IgD-negative memory B cell (primary cell): ENCODE measurements at regions not wholly inside any gene's neighbourhood (a gene's known extent, or its start where the extent isn't known, plus 50 kb on each side); places are given as distances from the start of the nearest gene placed in this dataset.

Source experiments
- H3K27ac Mint-ChIP-seq, 3 donors: one replicate each; pipeline ENCODE4 v1.8.0; 2020 to 2022; ENCODE audit warnings: mild to moderate bottlenecking in 3 of 3, mixed read lengths in 3 of 3, moderate library complexity in 1 of 3
- H3K27me3 Mint-ChIP-seq: one replicate; pipeline ENCODE4 v1.8.0; 2021; ENCODE audit warnings: mixed read lengths
- H3K36me3 Mint-ChIP-seq: one replicate; pipeline ENCODE4 v1.8.0; 2020; ENCODE audit warnings: mild to moderate bottlenecking, mixed read lengths
- H3K4me1 Mint-ChIP-seq, 3 donors: one replicate each; pipeline ENCODE4 v1.8.0; 2020 to 2022; ENCODE audit warnings: mixed read lengths in 3 of 3, mild to moderate bottlenecking in 1 of 3
- H3K4me3 Mint-ChIP-seq, 4 donors: one replicate each; pipeline ENCODE4 v1.8.0; 2020 to 2022; ENCODE audit warnings: mild to moderate bottlenecking in 4 of 4, mixed read lengths in 4 of 4, moderate library complexity in 3 of 4
- H3K9me3 Mint-ChIP-seq, 3 donors: one replicate each; pipeline ENCODE4 v1.8.0; 2020 to 2021; ENCODE audit warnings: mixed read lengths in 3 of 3, mild to moderate bottlenecking in 1 of 3

- Mint-ChIP-seq H3K4me3 (no peak overlapping the region), H3K27me3 (peaks cover 3% of the 10 kb centered on the region), H3K27ac (no peak overlapping the region), H3K4me1 (no peaks in the 10 kb centered on the region), H3K9me3 (peaks cover 0 to 3% (median 2%) of the 10 kb centered on the region in 3 donors), H3K36me3 (no peaks in the 10 kb centered on the region)
These were observed 794.4 kb upstream of the ID2 start for GRCh38 chr2:7887441-7887840.

GRCh38 chr2:7888876-7889275 lies 793.0 kb upstream of the ID2 start:
- no peak overlapping the region for H3K27ac Mint-ChIP-seq
- H3K9me3 Mint-ChIP-seq: peaks cover 2 to 3% (median 2%) of the 10 kb centered on the region in 3 donors
- H3K36me3 Mint-ChIP-seq: no peaks in the 10 kb centered on the region
- peaks cover 3% of the 10 kb centered on the region for H3K27me3 Mint-ChIP-seq
- no peaks in the 10 kb centered on the region for H3K4me1 Mint-ChIP-seq
- H3K4me3 Mint-ChIP-seq: no peak overlapping the region

GRCh38 chr2:7891312-7891711 lies 790.5 kb upstream of the ID2 start:
- Mint-ChIP-seq H3K27ac (no peak overlapping the region), H3K27me3 (peaks cover 5% of the 10 kb centered on the region), H3K4me1 (no peaks in the 10 kb centered on the region), H3K9me3 (peaks cover 2 to 5% (median 3%) of the 10 kb centered on the region in 3 donors), H3K36me3 (no peaks in the 10 kb centered on the region), H3K4me3 (no peak overlapping the region)

GRCh38 chr2:7895289-7895688 lies 786.6 kb upstream of the ID2 start:
- Mint-ChIP-seq H3K4me1 (peaks cover 3 to 13% (median 9%) of the 10 kb centered on the region in 3 donors), H3K27ac (no peak overlapping the region), H3K9me3 (peaks cover 2 to 5% (median 3%) of the 10 kb centered on the region in 3 donors), H3K27me3 (peaks cover 12% of the 10 kb centered on the region), H3K36me3 (peaks cover 2% of the 10 kb centered on the region), H3K4me3 (no peak overlapping the region)

- Mint-ChIP-seq H3K4me1 (peaks cover 3 to 13% (median 9%) of the 10 kb centered on the region in 3 donors), H3K9me3 (peaks cover 0 to 7% (median 2%) of the 10 kb centered on the region in 3 donors), H3K36me3 (peaks cover 2% of the 10 kb centered on the region), H3K27ac (no peak overlapping the region), H3K4me3 (no peak overlapping the region), H3K27me3 (peaks cover 17% of the 10 kb centered on the region)
These were observed 784.8 kb upstream of the ID2 start for GRCh38 chr2:7896940-7897487.

GRCh38 chr2:7899241-7899640 lies 782.6 kb upstream of the ID2 start:
- peaks cover 0 to 7% (median 0%) of the 10 kb centered on the region in 3 donors for H3K9me3 Mint-ChIP-seq
- peaks cover 19% of the 10 kb centered on the region for H3K27me3 Mint-ChIP-seq
- peaks cover 2% of the 10 kb centered on the region for H3K36me3 Mint-ChIP-seq
- H3K4me3 Mint-ChIP-seq: peak overlapping the region in 3 of 4 donors; percentile 9 to 19 (median 15)
- peaks cover 4 to 13% (median 9%) of the 10 kb centered on the region in 3 donors for H3K4me1 Mint-ChIP-seq
- H3K27ac Mint-ChIP-seq: no peak overlapping the region

- Mint-ChIP-seq H3K9me3 (peaks cover 0 to 6% (median 0%) of the 10 kb centered on the region in 3 donors), H3K4me3 (no peak overlapping the region), H3K27ac (no peak overlapping the region), H3K27me3 (peaks cover 19% of the 10 kb centered on the region), H3K4me1 (peaks cover 4 to 13% (median 9%) of the 10 kb centered on the region in 3 donors), H3K36me3 (peaks cover 2% of the 10 kb centered on the region)
These were observed 781.9 kb upstream of the ID2 start for GRCh38 chr2:7899923-7900322.

GRCh38 chr2:7900593-7900992 lies 781.3 kb upstream of the ID2 start:
- Mint-ChIP-seq H3K9me3 (peaks cover 0 to 4% (median 0%) of the 10 kb centered on the region in 3 donors), H3K4me1 (peaks cover 4 to 13% (median 9%) of the 10 kb centered on the region in 3 donors), H3K36me3 (peaks cover 2% of the 10 kb centered on the region), H3K27me3 (peaks cover 19% of the 10 kb centered on the region), H3K27ac (no peak overlapping the region), H3K4me3 (no peak overlapping the region)

- Mint-ChIP-seq H3K9me3 (peaks cover 0 to 4% (median 0%) of the 10 kb centered on the region in 3 donors), H3K27ac (no peak overlapping the region), H3K36me3 (peaks cover 2% of the 10 kb centered on the region), H3K4me3 (no peak overlapping the region), H3K27me3 (peaks cover 16% of the 10 kb centered on the region), H3K4me1 (peaks cover 4 to 13% (median 9%) of the 10 kb centered on the region in 3 donors)
These were observed 779.5 kb upstream of the ID2 start for GRCh38 chr2:7902251-7902765.

- Mint-ChIP-seq H3K36me3 (no peaks in the 10 kb centered on the region), H3K27me3 (peaks cover 8% of the 10 kb centered on the region), H3K4me1 (peaks cover 1 to 9% (median 5%) of the 10 kb centered on the region in 3 donors), H3K4me3 (no peak overlapping the region), H3K27ac (peak overlapping the region in 1 of 3 donors; percentile 11), H3K9me3 (peaks cover 2 to 6% (median 6%) of the 10 kb centered on the region in 3 donors)
These were observed 777.5 kb upstream of the ID2 start for GRCh38 chr2:7904319-7904718.

GRCh38 chr2:7905756-7906155 lies 776.1 kb upstream of the ID2 start:
- Mint-ChIP-seq H3K27me3 (peaks cover 7% of the 10 kb centered on the region), H3K4me1 (peaks cover 0 to 1% (median 0%) of the 10 kb centered on the region in 3 donors), H3K36me3 (peaks cover under 1% of the 10 kb centered on the region), H3K4me3 (no peak overlapping the region), H3K27ac (no peak overlapping the region), H3K9me3 (peaks cover 2 to 7% (median 3%) of the 10 kb centered on the region in 3 donors)

GRCh38 chr2:7906431-7906830 lies 775.4 kb upstream of the ID2 start:
- H3K36me3 Mint-ChIP-seq: peaks cover 1% of the 10 kb centered on the region
- H3K9me3 Mint-ChIP-seq: peaks cover 2 to 7% (median 3%) of the 10 kb centered on the region in 3 donors
- H3K4me1 Mint-ChIP-seq: peaks cover 0 to 1% (median 0%) of the 10 kb centered on the region in 3 donors
- H3K4me3 Mint-ChIP-seq: no peak overlapping the region
- H3K27ac Mint-ChIP-seq: no peak overlapping the region
- H3K27me3 Mint-ChIP-seq: peaks cover 2% of the 10 kb centered on the region

- Mint-ChIP-seq H3K27ac (no peak overlapping the region), H3K4me1 (peaks cover 0 to 1% (median 0%) of the 10 kb centered on the region in 3 donors), H3K27me3 (peaks cover 2% of the 10 kb centered on the region), H3K9me3 (peaks cover 2 to 7% (median 2%) of the 10 kb centered on the region in 3 donors), H3K4me3 (no peak overlapping the region), H3K36me3 (peaks cover 1% of the 10 kb centered on the region)
These were observed 774.8 kb upstream of the ID2 start for GRCh38 chr2:7907041-7907440.

GRCh38 chr2:7910752-7911151 lies 771.1 kb upstream of the ID2 start:
- H3K4me3 Mint-ChIP-seq: no peak overlapping the region
- no peak overlapping the region for H3K27ac Mint-ChIP-seq
- no peaks in the 10 kb centered on the region for H3K27me3 Mint-ChIP-seq
- peaks cover 2 to 7% (median 2%) of the 10 kb centered on the region in 3 donors for H3K9me3 Mint-ChIP-seq
- H3K4me1 Mint-ChIP-seq: peaks cover 0 to 1% (median 0%) of the 10 kb centered on the region in 3 donors
- H3K36me3 Mint-ChIP-seq: peaks cover 4% of the 10 kb centered on the region

GRCh38 chr2:7911196-7911595 lies 770.7 kb upstream of the ID2 start:
- peaks cover 0 to 1% (median 0%) of the 10 kb centered on the region in 3 donors for H3K4me1 Mint-ChIP-seq
- H3K4me3 Mint-ChIP-seq: no peak overlapping the region
- no peaks in the 10 kb centered on the region for H3K27me3 Mint-ChIP-seq
- H3K27ac Mint-ChIP-seq: no peak overlapping the region
- H3K36me3 Mint-ChIP-seq: peaks cover 4% of the 10 kb centered on the region
- H3K9me3 Mint-ChIP-seq: peaks cover 2 to 7% (median 2%) of the 10 kb centered on the region in 3 donors

GRCh38 chr2:7913974-7914373 lies 767.9 kb upstream of the ID2 start:
- H3K9me3 Mint-ChIP-seq: peaks cover 0 to 4% (median 0%) of the 10 kb centered on the region in 3 donors
- peaks cover 4% of the 10 kb centered on the region for H3K36me3 Mint-ChIP-seq
- H3K27ac Mint-ChIP-seq: no peak overlapping the region
- no peaks in the 10 kb centered on the region for H3K27me3 Mint-ChIP-seq
- no peak overlapping the region for H3K4me3 Mint-ChIP-seq
- peaks cover 0 to 1% (median 0%) of the 10 kb centered on the region in 3 donors for H3K4me1 Mint-ChIP-seq
